HFFc6 (cell line): ENCODE measurements at regions not wholly inside any gene's neighbourhood (a gene's known extent, or its start where the extent isn't known, plus 50 kb on each side); places are given as distances from the start of the nearest gene placed in this dataset.

Experiments
- DNase-seq: peaks from one replicate; pipeline ENCODE4 v3.0.0-alpha.2; 2018
- H3K27ac Mint-ChIP-seq: 2 replicates; pipeline ENCODE4 v1.8.0; 2020; ENCODE audit warnings: mild to moderate bottlenecking, mixed read lengths
- H3K27me3 Mint-ChIP-seq: 2 replicates; pipeline ENCODE4 v1.8.0; 2021; ENCODE audit warnings: mild to moderate bottlenecking, moderate library complexity, mixed read lengths; ENCODE audit not compliant: insufficient read depth
- H3K36me3 Mint-ChIP-seq: 2 replicates; pipeline ENCODE4 v1.8.0; 2021; ENCODE audit warnings: low read depth, mixed read lengths
- H3K4me1 Mint-ChIP-seq: 2 replicates; pipeline ENCODE4 v1.8.0; 2020; ENCODE audit warnings: low read depth, mixed read lengths
- H3K4me3 Mint-ChIP-seq: 2 replicates; pipeline ENCODE4 v1.8.0; 2020; ENCODE audit warnings: mild to moderate bottlenecking, moderate library complexity, mixed read lengths
- H3K9me3 Mint-ChIP-seq: 2 replicates; pipeline ENCODE4 v1.8.0; 2020; ENCODE audit warnings: mild to moderate bottlenecking, mixed read lengths
- CTCF ChIP-seq: fragments of 200-600 bp; sonication (generic); IDR thresholded peaks from 2 replicates; pipeline ENCODE4 v1.5.0; 2021; ENCODE audit warnings: antibody characterized with exemption, mild to moderate bottlenecking

GRCh38 chr20:63134201-63134612 is 81.7 kb downstream of the YTHDF1 start:
- Mint-ChIP-seq H3K4me1 (no peaks in the 10 kb centered on the region; the same call in 1 of the 2 replicates), H3K9me3 (no peaks in the 10 kb centered on the region), H3K36me3 (no peaks in the 10 kb centered on the region), H3K4me3 (no peak overlapping the region), H3K27ac (no peak overlapping the region), H3K27me3 (peaks cover 25% of the 10 kb centered on the region)
- DNase-seq = no peak
- TF ChIP-seq CTCF = no peak

GRCh38 chr20:63133481-63134091 is 82.3 kb downstream of the YTHDF1 start:
- no peaks in the 10 kb centered on the region; the same call in 1 of the 2 replicates for H3K4me1 Mint-ChIP-seq
- no peak for DNase-seq
- H3K4me3 Mint-ChIP-seq = no peak overlapping the region
- H3K27ac Mint-ChIP-seq = no peak overlapping the region
- H3K27me3 Mint-ChIP-seq = peaks cover 20% of the 10 kb centered on the region
- TF ChIP-seq CTCF = no peak
- no peaks in the 10 kb centered on the region for H3K36me3 Mint-ChIP-seq
- no peaks in the 10 kb centered on the region for H3K9me3 Mint-ChIP-seq

GRCh38 chr20:63132715-63133471 is 83.0 kb downstream of the YTHDF1 start:
- Mint-ChIP-seq H3K27ac (no peak overlapping the region), H3K4me1 (no peaks in the 10 kb centered on the region), H3K36me3 (no peaks in the 10 kb centered on the region), H3K4me3 (no peak overlapping the region), H3K27me3 (peaks cover 16% of the 10 kb centered on the region), H3K9me3 (no peaks in the 10 kb centered on the region)
- no peak for TF ChIP-seq CTCF
- no peak for DNase-seq

GRCh38 chr20:63132131-63132714 is 83.7 kb downstream of the YTHDF1 start:
- TF ChIP-seq CTCF = no peak
- Mint-ChIP-seq H3K27ac (no peak overlapping the region), H3K9me3 (no peaks in the 10 kb centered on the region)

GRCh38 chr20:63130658-63131577 is 85.0 kb downstream of the YTHDF1 start:
- Mint-ChIP-seq H3K36me3 (no peaks in the 10 kb centered on the region), H3K4me1 (no peaks in the 10 kb centered on the region), H3K27me3 (peaks cover 19% of the 10 kb centered on the region), H3K4me3 (no peak overlapping the region), H3K9me3 (no peaks in the 10 kb centered on the region), H3K27ac (no peak overlapping the region)
- no peak for DNase-seq
- no peak for TF ChIP-seq CTCF

More at GRCh38 chr20:63132131-63132714, 83.7 kb downstream of the YTHDF1 start:
- no peak for DNase-seq
- H3K36me3 Mint-ChIP-seq = no peaks in the 10 kb centered on the region
- peaks cover 15% of the 10 kb centered on the region for H3K27me3 Mint-ChIP-seq
- no peaks in the 10 kb centered on the region for H3K4me1 Mint-ChIP-seq
- no peak overlapping the region for H3K4me3 Mint-ChIP-seq
